IMR-90 (cell line): ENCODE measurements at regions not wholly inside any gene's neighbourhood (a gene's known extent, or its start where the extent isn't known, plus 50 kb on each side); places are given as distances from the start of the nearest gene placed in this dataset.

Experiments used
- CTCF ChIP-seq: conservative IDR thresholded peaks from 2 replicates; pipeline ENCODE4 v1.5.1; 2012; ENCODE audit warnings: mild to moderate bottlenecking, low read depth, low read length, improper control_type of control experiment
- MAFK ChIP-seq: IDR thresholded peaks from 2 replicates; pipeline ENCODE4 v1.6.1; 2012; ENCODE audit warnings: low read depth, low read length, improper control_type of control experiment
- MAZ ChIP-seq: IDR thresholded peaks from 2 replicates; pipeline ENCODE4 v1.6.1; 2012; ENCODE audit warnings: low read depth, mild to moderate bottlenecking, low read length, improper control_type of control experiment, moderate library complexity, borderline replicate concordance
- MXI1 ChIP-seq: IDR thresholded peaks from 2 replicates; pipeline ENCODE4 v1.6.1; 2012; ENCODE audit warnings: low read depth, mild to moderate bottlenecking, low read length, moderate library complexity, borderline replicate concordance
- POLR2A ChIP-seq: IDR thresholded peaks from 2 replicates; pipeline ENCODE4 v1.6.1; 2012; ENCODE audit warnings: mild to moderate bottlenecking, low read depth, low read length
- RAD21 ChIP-seq: IDR thresholded peaks from 2 replicates; pipeline ENCODE4 v1.6.1; 2012; ENCODE audit warnings: low read length, improper control_type of control experiment
- RCOR1 ChIP-seq: IDR thresholded peaks from 2 replicates; pipeline ENCODE4 v1.6.1; 2012; ENCODE audit warnings: mild to moderate bottlenecking, low read length, improper control_type of control experiment; ENCODE audit not compliant: insufficient replicate concordance
- RFX5 ChIP-seq: IDR thresholded peaks from 2 replicates; pipeline ENCODE4 v1.8.0; 2012; ENCODE audit warnings: low read depth, mild to moderate bottlenecking, low read length, moderate library complexity
- SMC3 ChIP-seq: fragments of 150-350 bp; IDR thresholded peaks from 2 replicates; pipeline ENCODE4 v1.6.1; 2016; ENCODE audit warnings: low read depth, mild to moderate bottlenecking, antibody characterized with exemption, low read length, moderate library complexity

GRCh38 chr10:125283191-125283835 is 123.0 kb upstream of the CTBP2 start:
- TF ChIP-seq POLR2A = no peak
- TF ChIP-seq CTCF = no peak
- no peak for TF ChIP-seq RCOR1
- TF ChIP-seq RFX5 = no peak
- no peak for TF ChIP-seq RAD21
- no peak for TF ChIP-seq MXI1
- no peak for TF ChIP-seq MAZ
- TF ChIP-seq MAFK = no peak
- no peak for TF ChIP-seq SMC3
